ENCODE measurements at regions not wholly inside any gene's neighbourhood (a gene's known extent, or its start where the extent isn't known, plus 50 kb on each side); places are given as distances from the start of the nearest gene placed in this dataset.

DNA sequence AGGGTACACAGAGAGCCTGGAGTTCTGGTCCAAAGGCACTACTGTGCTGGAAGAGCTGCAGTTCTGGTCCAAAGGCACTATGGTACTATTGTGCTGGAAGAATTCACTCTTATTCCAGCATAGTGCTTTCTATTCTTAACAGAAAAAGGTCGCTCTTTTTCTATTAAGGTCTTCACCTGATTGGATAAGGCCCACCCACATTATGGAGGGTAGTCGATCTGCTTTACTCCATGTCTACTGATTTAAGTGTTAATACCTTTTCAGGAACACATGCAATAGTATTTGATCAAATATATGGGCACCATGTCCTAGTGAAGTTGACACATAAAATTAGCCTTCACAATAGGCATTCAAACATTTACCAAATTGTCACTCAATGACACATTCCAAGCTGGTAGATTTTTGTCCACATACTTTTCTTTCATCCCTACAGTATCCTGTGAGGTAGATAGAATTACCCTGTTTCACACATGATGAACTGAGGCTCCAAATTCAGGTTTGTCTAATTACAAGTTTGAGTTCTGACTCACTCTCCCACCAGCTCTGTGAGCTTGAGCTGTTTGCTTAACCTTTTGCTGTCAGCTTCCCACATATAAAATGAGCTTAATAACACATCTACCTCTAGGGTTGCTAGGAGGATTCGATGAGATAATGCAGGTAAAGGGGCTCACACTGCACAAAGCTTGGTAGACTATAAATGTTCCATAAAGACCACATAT lies 129.9 kb downstream of the AIPL1 start:
- TF ChIP-seq MAZ (IDR thresholded peaks at IDR 0.05; ENCODE audit: borderline replicate concordance, low read depth, low read length) (no peak), POLR2A (IDR thresholded peaks at IDR 0.05; ENCODE audit: low read depth, low read length) (no peak), RFX5 (IDR thresholded peaks at IDR 0.05; ENCODE audit: low read depth, low read length) (no peak), RCOR1 (IDR thresholded peaks at IDR 0.05; ENCODE audit: insufficient replicate concordance, low read length) (no peak)
- TF ChIP-seq, protein P1, sequence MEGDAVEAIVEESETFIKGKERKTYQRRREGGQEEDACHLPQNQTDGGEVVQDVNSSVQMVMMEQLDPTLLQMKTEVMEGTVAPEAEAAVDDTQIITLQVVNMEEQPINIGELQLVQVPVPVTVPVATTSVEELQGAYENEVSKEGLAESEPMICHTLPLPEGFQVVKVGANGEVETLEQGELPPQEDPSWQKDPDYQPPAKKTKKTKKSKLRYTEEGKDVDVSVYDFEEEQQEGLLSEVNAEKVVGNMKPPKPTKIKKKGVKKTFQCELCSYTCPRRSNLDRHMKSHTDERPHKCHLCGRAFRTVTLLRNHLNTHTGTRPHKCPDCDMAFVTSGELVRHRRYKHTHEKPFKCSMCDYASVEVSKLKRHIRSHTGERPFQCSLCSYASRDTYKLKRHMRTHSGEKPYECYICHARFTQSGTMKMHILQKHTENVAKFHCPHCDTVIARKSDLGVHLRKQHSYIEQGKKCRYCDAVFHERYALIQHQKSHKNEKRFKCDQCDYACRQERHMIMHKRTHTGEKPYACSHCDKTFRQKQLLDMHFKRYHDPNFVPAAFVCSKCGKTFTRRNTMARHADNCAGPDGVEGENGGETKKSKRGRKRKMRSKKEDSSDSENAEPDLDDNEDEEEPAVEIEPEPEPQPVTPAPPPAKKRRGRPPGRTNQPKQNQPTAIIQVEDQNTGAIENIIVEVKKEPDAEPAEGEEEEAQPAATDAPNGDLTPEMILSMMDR (conservative IDR thresholded peaks at IDR 0.05; ENCODE audit: low read depth, low read length): no peak

Measured in IMR-90 (cell line).